H1 (cell line): ENCODE measurements at regions not wholly inside any gene's neighbourhood (a gene's known extent, or its start where the extent isn't known, plus 50 kb on each side); places are given as distances from the start of the nearest gene placed in this dataset.

Source experiments
- CTCF ChIA-PET: fragments of 300-600 bp; sonication (Branson Sonifier 250); formaldehyde crosslinking; loops from one replicate; lab custom pipeline; 2021; ENCODE audit not compliant: partially characterized antibody; lab: Charles Lee
- POLR2A ChIA-PET: fragments of 300-600 bp; sonication (Branson Sonifier 250); formaldehyde crosslinking; loops from one replicate; lab custom pipeline; 2021; ENCODE audit warnings: inconsistent platforms; ENCODE audit not compliant: partially characterized antibody; lab: Charles Lee
- DNase-seq, 2 experiments: peaks; one replicate each; pipeline versions ENCODE4 v3.0.0 to v3.0.0-alpha.2; 2010 to 2022; ENCODE audit warnings: low spot score in 2 of 2, low read depth in 1 of 2, mixed read lengths in 1 of 2
- FAIRE-seq: peaks from 2 replicates; lab custom pipeline; 2011; peaks lifted over from hg19 to GRCh38; lab: Jason Lieb, UNC
- H2AFZ ChIP-seq: 2 replicates; pipeline ENCODE4 v1.8.1; 2012; ENCODE audit warnings: low read length, inconsistent platforms
- H2AK5ac ChIP-seq: 2 replicates; pipeline ENCODE4 v1.6.1; 2013; ENCODE audit warnings: low read depth, low read length
- H2BK120ac ChIP-seq: replicated peaks from 2 replicates; pipeline ENCODE3; 2013; ENCODE audit warnings: low read depth, low read length, inconsistent platforms
- H2BK12ac ChIP-seq: 2 replicates; pipeline ENCODE4 v1.6.1; 2013; ENCODE audit warnings: low read depth, low read length
- H2BK15ac ChIP-seq: 2 replicates; pipeline ENCODE4 v1.6.1; 2013; ENCODE audit warnings: low read length
- H2BK20ac ChIP-seq: 2 replicates; pipeline ENCODE4 v1.6.1; 2013; ENCODE audit warnings: low read length
- H2BK5ac ChIP-seq: 2 replicates; pipeline ENCODE4 v1.6.1; 2013; ENCODE audit warnings: low read depth, low read length
- H3K14ac ChIP-seq: 2 replicates; pipeline ENCODE4 v1.6.1; 2013; ENCODE audit warnings: inconsistent platforms; ENCODE audit not compliant: insufficient read length
- H3K18ac ChIP-seq: 2 replicates; pipeline ENCODE4 v1.6.1; 2013; ENCODE audit warnings: low read length; ENCODE audit errors: extremely low read depth
- H3K23ac ChIP-seq: 2 replicates; pipeline ENCODE4 v1.6.1; 2013; ENCODE audit warnings: inconsistent platforms; ENCODE audit not compliant: insufficient read length
- H3K23me2 ChIP-seq: 2 replicates; pipeline ENCODE4 v1.6.1; 2013; ENCODE audit warnings: low read depth, low read length
- H3K27ac ChIP-seq: 2 replicates; pipeline ENCODE4 v1.6.1; 2011; ENCODE audit warnings: low read depth, low read length, inconsistent platforms
- H3K27me3 ChIP-seq, 4 experiments: replicated peaks in 1 of 4; 1 replicate in 1 of 4; 2 replicates in 3 of 4; pipeline versions ENCODE4 v1.6.1 to v1.8.1; 2011 to 2013; ENCODE audit warnings: low read length in 3 of 4, mild to moderate bottlenecking in 3 of 4, inconsistent platforms in 2 of 4, mixed read lengths in 2 of 4, moderate library complexity in 1 of 4; ENCODE audit not compliant: control insufficient read depth in 3 of 4, insufficient read depth in 3 of 4; ENCODE audit errors: extremely low read depth in 1 of 4
- H3K36me3 ChIP-seq, 4 experiments: 2 replicates each; pipeline versions ENCODE4 v1.6.1 to v1.8.1; 2011 to 2013; ENCODE audit warnings: mild to moderate bottlenecking in 4 of 4, low read length in 3 of 4, moderate library complexity in 2 of 4, control low read depth in 1 of 4, inconsistent platforms in 1 of 4; ENCODE audit not compliant: insufficient read depth in 4 of 4, control insufficient read depth in 2 of 4
- H3K4ac ChIP-seq: replicated peaks from 2 replicates; pipeline ENCODE3; 2013; ENCODE audit warnings: low read length, low read depth, mixed read lengths, inconsistent platforms; ENCODE audit not compliant: insufficient read length
- H3K4me1 ChIP-seq, 4 experiments: replicated peaks in 1 of 4; 1 replicate in 1 of 4; 2 replicates in 3 of 4; pipeline versions ENCODE4 v1.6.1 to v1.8.1; 2011 to 2013; ENCODE audit warnings: low read length in 3 of 4, inconsistent platforms in 2 of 4, mixed read lengths in 1 of 4; ENCODE audit not compliant: insufficient read depth in 4 of 4, control insufficient read depth in 3 of 4
- H3K4me2 ChIP-seq, 2 experiments: 2 replicates each; pipeline versions ENCODE4 v1.6.1 to v1.8.1; 2011 to 2013; ENCODE audit warnings: low read depth in 2 of 2, low read length in 2 of 2, control low read depth in 1 of 2, inconsistent platforms in 1 of 2, mild to moderate bottlenecking in 1 of 2; ENCODE audit not compliant: insufficient read depth in 1 of 2
- H3K4me3 ChIP-seq, 4 experiments: fragments of 200-600, 300-600 bp in 1 of 4; sonication (generic), shearing (Covaris generic), sonication (Bioruptor Twin) in 1 of 4; 2 replicates each; pipeline versions ENCODE4 v1.5.1 to v1.8.1; 2011 to 2016; ENCODE audit warnings: low read length in 4 of 4, low read depth in 3 of 4, control low read depth in 2 of 4, inconsistent platforms in 2 of 4, mild to moderate bottlenecking in 2 of 4, mixed read lengths in 1 of 4, moderate library complexity in 1 of 4; ENCODE audit not compliant: insufficient read depth in 2 of 4; ENCODE audit errors: extremely low read depth in 1 of 4
- H3K56ac ChIP-seq: replicated peaks from 2 replicates; pipeline ENCODE3; 2013; ENCODE audit warnings: low read depth, mild to moderate bottlenecking, mixed read lengths, low read length, inconsistent platforms; ENCODE audit not compliant: insufficient read length
- H3K79me1 ChIP-seq: 2 replicates; pipeline ENCODE4 v1.6.1; 2013; ENCODE audit warnings: low read depth, low read length, control low read depth
- H3K79me2 ChIP-seq, 2 experiments: 2 replicates each; pipeline versions ENCODE4 v1.6.1 to v1.8.1; 2012 to 2013; ENCODE audit warnings: low read length in 2 of 2, mild to moderate bottlenecking in 2 of 2, inconsistent platforms in 1 of 2; ENCODE audit not compliant: insufficient read depth in 2 of 2, control insufficient read depth in 1 of 2
- H3K9ac ChIP-seq, 4 experiments: replicated peaks in 1 of 4; 1 replicate in 1 of 4; 2 replicates in 3 of 4; pipeline versions ENCODE4 v1.6.1 to v1.8.1; 2011 to 2013; ENCODE audit warnings: low read depth in 3 of 4, low read length in 3 of 4, control low read depth in 2 of 4, mild to moderate bottlenecking in 2 of 4, moderate library complexity in 2 of 4, inconsistent platforms in 1 of 4; ENCODE audit errors: extremely low read depth in 1 of 4
- H3K9me3 ChIP-seq, 2 experiments: 2 replicates each; pipeline versions ENCODE4 v1.6.1 to v1.8.1; 2012 to 2013; ENCODE audit warnings: mild to moderate bottlenecking in 2 of 2, moderate library complexity in 2 of 2, control low read depth in 1 of 2, inconsistent platforms in 1 of 2, low read depth in 1 of 2, low read length in 1 of 2, mixed read lengths in 1 of 2; ENCODE audit not compliant: insufficient read depth in 2 of 2
- H4K20me1 ChIP-seq, 2 experiments: replicated peaks in 1 of 2; 2 replicates each; pipeline versions ENCODE3 to v1.8.1; 2011 to 2013; ENCODE audit warnings: inconsistent platforms in 2 of 2, low read length in 2 of 2, mild to moderate bottlenecking in 1 of 2; ENCODE audit not compliant: insufficient read depth in 2 of 2, control insufficient read depth in 1 of 2
- H4K5ac ChIP-seq: 2 replicates; pipeline ENCODE4 v1.6.1; 2013; ENCODE audit warnings: low read length, low read depth, mixed read lengths, inconsistent platforms; ENCODE audit not compliant: insufficient read length
- H4K8ac ChIP-seq: 2 replicates; pipeline ENCODE4 v1.8.0; 2013; ENCODE audit warnings: mild to moderate bottlenecking, moderate library complexity, low read length, inconsistent platforms; ENCODE audit not compliant: insufficient read depth; ENCODE audit errors: extremely low read depth
- H4K91ac ChIP-seq: replicated peaks from 2 replicates; pipeline ENCODE3; 2013; ENCODE audit warnings: low read length, mixed read lengths, inconsistent platforms; ENCODE audit not compliant: insufficient read length
- ASH2L ChIP-seq: fragments of 200-600, 300-600 bp; sonication (generic); IDR thresholded peaks from one replicate; pipeline ENCODE4 v1.7.1; 2017; ENCODE audit warnings: low read length
- BCL11A ChIP-seq, 2 experiments: IDR thresholded peaks; one replicate each; pipeline ENCODE4 v1.6.1; 2011; ENCODE audit warnings: low read depth in 2 of 2, low read length in 2 of 2, mild to moderate bottlenecking in 2 of 2
- CTCF ChIP-seq, 3 experiments: IDR thresholded peaks; 1 replicate in 2 of 3; 2 replicates in 1 of 3; pipeline versions ENCODE4 v1.5.1 to v1.6.1; 2011; ENCODE audit warnings: low read length in 3 of 3, mild to moderate bottlenecking in 3 of 3, inconsistent platforms in 2 of 3, low read depth in 1 of 3, moderate library complexity in 1 of 3; ENCODE audit not compliant: insufficient read depth in 1 of 3; ENCODE audit errors: control extremely low read depth in 1 of 3
- GTF2F1 ChIP-seq: IDR thresholded peaks from 2 replicates; pipeline ENCODE4 v1.6.1; 2012; ENCODE audit warnings: low read depth, low read length, improper control_type of control experiment, borderline replicate concordance
- KDM1A ChIP-seq: fragments of 200-600, 300-600 bp; sonication (generic); IDR thresholded peaks from 2 replicates; pipeline ENCODE4 v1.7.1; 2016; ENCODE audit warnings: mild to moderate bottlenecking, low read length, borderline replicate concordance
- NRF1 ChIP-seq: IDR thresholded peaks from 2 replicates; pipeline ENCODE4 v1.6.1; 2011; ENCODE audit warnings: mild to moderate bottlenecking, low read depth, low read length, improper control_type of control experiment
- PHF8 ChIP-seq: fragments of 200-600 bp; sonication (generic); conservative IDR thresholded peaks from 2 replicates; pipeline ENCODE4 v1.7.1; 2012; ENCODE audit warnings: low read depth, mild to moderate bottlenecking, inconsistent platforms, low read length, moderate library complexity
- SIX5 ChIP-seq: IDR thresholded peaks from 2 replicates; pipeline ENCODE4 v1.6.1; 2011; ENCODE audit warnings: mild to moderate bottlenecking, low read depth, low read length
- SP1 ChIP-seq: IDR thresholded peaks from 2 replicates; pipeline ENCODE4 v1.6.1; 2011; ENCODE audit warnings: low read depth, low read length
- SP2 ChIP-seq: IDR thresholded peaks from 2 replicates; pipeline ENCODE4 v1.6.1; 2012; ENCODE audit warnings: mild to moderate bottlenecking, low read length, inconsistent platforms
- TBP ChIP-seq: IDR thresholded peaks from 2 replicates; pipeline ENCODE4 v1.6.1; 2011; ENCODE audit warnings: low read depth, low read length, improper control_type of control experiment
- TEAD4 ChIP-seq: IDR thresholded peaks from 2 replicates; pipeline ENCODE4 v1.6.1; 2012; ENCODE audit warnings: low read depth, low read length, inconsistent platforms, mixed read lengths
- ZNF274 ChIP-seq: IDR thresholded peaks from 2 replicates; pipeline ENCODE4 v1.7.0; 2012; ENCODE audit warnings: low read length, borderline replicate concordance; ENCODE audit errors: extremely low read depth
- WGBS, 2 experiments: shearing (Covaris generic) in 1 of 2; methylation state at CpG; one replicate each; pipeline versions ENCODE4 v1.1.6 to v1.1.7; 2013 to 2015; ENCODE audit warnings: low lambda C conversion rate in 2 of 2, mixed read lengths in 2 of 2, inconsistent platforms in 1 of 2, low coverage in 1 of 2, missing lambda C conversion rate in 1 of 2; ENCODE audit not compliant: insufficient replicate concordance in 2 of 2, insufficient coverage in 1 of 2, insufficient read length in 1 of 2; ENCODE audit errors: extremely low coverage in 1 of 2, missing lambda C conversion rate in 1 of 2; 5-methylcytosine and 5-hydroxymethylcytosine counted together

GRCh38 chr2:176619504-176619903 lies 350.3 kb downstream of the MTX2 start:
- POLR2A ChIA-PET, result interaction anchor here (1.0 kb wide), 1 partner anchor 18 kb away, joined by 3 read pairs; no protein-coding TSS in a partner anchor
- H3K9ac ChIP-seq, result no peak overlapping the region
- H2BK120ac ChIP-seq, result no peak overlapping the region
- H3K4ac ChIP-seq, result no peak overlapping the region
- H3K9me3 ChIP-seq, result no peaks in the 10 kb centered on the region
- WGBS, 2 experiments, result 87% methylated on average over 6 of the region's 6 CpGs; no CpG with 5 or more reads in 1 of the 2 experiments
- TF ChIP-seq GTF2F1 (no peak), TBP (no peak), NRF1 (no peak), ASH2L (no peak), KDM1A (no peak), SP2 (no peak), PHF8 (no peak), TEAD4 (no peak), ZNF274 (no peak), BCL11A (IDR thresholded peaks at IDR 0.05; ENCODE audit: low read depth in 2 of 2, low read length in 2 of 2) (no peak), SIX5 (no peak), SP1 (no peak), CTCF (IDR thresholded peaks at IDR 0.05; ENCODE audit: control extremely low read depth in 1 of 3, insufficient read depth in 1 of 3, low read depth in 1 of 3, low read length in 3 of 3) (no peak)
- TF ChIP-seq, all 59 proteins: peak for 0
- no peak for FAIRE-seq
- Histone ChIP-seq H2BK12ac (no peak overlapping the region), H4K8ac (no peak overlapping the region), H3K23me2 (no peaks in the 10 kb centered on the region), H3K27me3 (no peaks in the 10 kb centered on the region), H3K4me2 (no peak overlapping the region), H2AFZ (no peak overlapping the region), H3K18ac (no peak overlapping the region), H3K23ac (no peak overlapping the region), H3K79me2 (no peaks in the 10 kb centered on the region), H3K36me3 (no peaks in the 10 kb centered on the region), H2BK15ac (no peak overlapping the region), H3K4me3 (no peak overlapping the region), H3K79me1 (no peaks in the 10 kb centered on the region), H3K14ac (no peak overlapping the region), H4K20me1 (no peaks in the 10 kb centered on the region), H4K5ac (no peak overlapping the region), H2BK5ac (no peak overlapping the region), H3K56ac (no peak overlapping the region), H3K4me1 (no peaks in the 10 kb centered on the region), H3K27ac (no peak overlapping the region), H2BK20ac (no peak overlapping the region), H4K91ac (no peak overlapping the region), H2AK5ac (no peak overlapping the region)
- DNase-seq, result no peak
- CTCF ChIA-PET, result interaction anchor here (1.0 to 1.9 kb wide), 8 partner anchors 17 to 479 kb away, joined by 3 to 5 read pairs (median 3); no protein-coding TSS in a partner anchor
